GM12878 (cell line): ENCODE measurements at regions not wholly inside any gene's neighbourhood (a gene's known extent, or its start where the extent isn't known, plus 50 kb on each side); places are given as distances from the start of the nearest gene placed in this dataset.

Experiments used
- ATAC-seq: fragments of 200-7000 bp; cut with Tn5 transposase; 3 replicates; pipeline ENCODE4 v1.9.1; 2020; ENCODE audit warnings: mild to moderate bottlenecking, moderate library complexity
- BruUV-seq: library from RNA; stranded (reverse); fragments of 400-500 nt; replicated peaks from 2 replicates; lab custom pipeline; 2021; lab: Mats Ljungman, UMichigan
- CTCF ChIA-PET: fragments of 300-600 bp; sonication (Branson Sonifier 250); formaldehyde crosslinking; extraction: SDS; loops from one replicate; lab custom pipeline; 2021; ENCODE audit warnings: inconsistent platforms; lab: Yijun Ruan, JAX
- POLR2A ChIA-PET: fragments of 350-600 bp; formaldehyde crosslinking; extraction: SDS; loops from one replicate; lab custom pipeline; 2021; ENCODE audit warnings: inconsistent platforms; lab: Charles Lee
- RAD21 ChIA-PET: fragments of 300-600 bp; sonication (Branson Sonifier 250); formaldehyde crosslinking; loops from one replicate; lab custom pipeline; 2023; ENCODE audit warnings: antibody characterized with exemption; ENCODE audit not compliant: unreplicated experiment; lab: Charles Lee
- SMC1A ChIA-PET: fragments of 300-600 bp; sonication (Branson Sonifier 250); formaldehyde crosslinking; loops from one replicate; lab custom pipeline; 2023; ENCODE audit not compliant: unreplicated experiment, uncharacterized antibody; lab: Charles Lee
- DNase-seq: peaks from one replicate; pipeline ENCODE4 v3.0.0-alpha.2; 2011; ENCODE audit warnings: low read depth, low spot score
- FAIRE-seq: peaks from 3 replicates; lab custom pipeline; 2011; peaks lifted over from hg19 to GRCh38; lab: Jason Lieb, UNC
- H2AFZ ChIP-seq: 2 replicates; pipeline ENCODE4 v1.6.0; 2011; ENCODE audit warnings: low read depth, low read length, control low read depth; ENCODE audit not compliant: control insufficient read depth
- H3K27ac ChIP-seq: 2 replicates; pipeline ENCODE4 v1.5.1; 2011; ENCODE audit warnings: control low read depth; ENCODE audit not compliant: control insufficient read depth, insufficient read depth
- H3K27me3 ChIP-seq, 2 experiments: replicated peaks in 1 of 2; 2 replicates each; pipeline versions ENCODE4 v1.6.0 to v1.6.1; 2011; ENCODE audit warnings: low read length in 1 of 2; ENCODE audit not compliant: control insufficient read depth in 2 of 2, insufficient read depth in 2 of 2
- H3K36me3 ChIP-seq, 2 experiments: 2 replicates each; pipeline ENCODE4 v1.5.1; 2011; ENCODE audit warnings: low read length in 1 of 2; ENCODE audit not compliant: control insufficient read depth in 2 of 2, insufficient read depth in 2 of 2
- H3K4me1 ChIP-seq: 2 replicates; pipeline ENCODE4 v1.6.1; 2011; ENCODE audit warnings: mild to moderate bottlenecking, low read length, moderate library complexity, mixed read lengths; ENCODE audit not compliant: control insufficient read depth, insufficient read depth
- H3K4me2 ChIP-seq: 2 replicates; pipeline ENCODE4 v1.6.0; 2011; ENCODE audit warnings: control low read depth; ENCODE audit not compliant: control insufficient read depth, insufficient read depth
- H3K4me3 ChIP-seq: fragments of 200-600 bp; sonication (generic); 2 replicates; pipeline ENCODE4 v1.5.1; 2016
- H3K79me2 ChIP-seq: 2 replicates; pipeline ENCODE4 v1.6.0; 2011; ENCODE audit warnings: low read length; ENCODE audit not compliant: control insufficient read depth, insufficient read depth
- H3K9ac ChIP-seq: 2 replicates; pipeline ENCODE4 v1.8.0; 2011; ENCODE audit warnings: low read length, control low read depth, mixed read lengths; ENCODE audit not compliant: control insufficient read depth, insufficient read depth
- H3K9me3 ChIP-seq: replicated peaks from 3 replicates; pipeline ENCODE4 v1.5.1; 2011; ENCODE audit warnings: mild to moderate bottlenecking, low read length; ENCODE audit not compliant: control insufficient read depth, insufficient read depth
- H4K20me1 ChIP-seq: 2 replicates; pipeline ENCODE4 v1.6.0; 2011; ENCODE audit not compliant: control insufficient read depth, insufficient read depth
- BCL3 ChIP-seq: IDR thresholded peaks from 2 replicates; pipeline ENCODE4 v1.6.1; 2011; ENCODE audit warnings: borderline replicate concordance, low read depth, mild to moderate bottlenecking, moderate library complexity, low read length; ENCODE audit not compliant: insufficient read depth, poor library complexity, severe bottlenecking
- FOS ChIP-seq: IDR thresholded peaks from 3 replicates; pipeline ENCODE4 v1.6.1; 2011; ENCODE audit warnings: borderline replicate concordance; ENCODE audit not compliant: insufficient read length; ENCODE audit errors: extremely low read depth
- NFIC ChIP-seq: IDR thresholded peaks from 2 replicates; pipeline ENCODE4 v1.6.1; 2012; ENCODE audit warnings: low read depth, mild to moderate bottlenecking, inconsistent platforms, low read length, moderate library complexity
- PKNOX1 ChIP-seq: fragments of 450-650 bp; IDR thresholded peaks from 2 replicates; pipeline ENCODE4 v1.6.1; 2016; ENCODE audit warnings: mild to moderate bottlenecking
- PML ChIP-seq: IDR thresholded peaks from 2 replicates; pipeline ENCODE4 v1.6.1; 2012; ENCODE audit warnings: low read length, inconsistent platforms
- WRNIP1 ChIP-seq: IDR thresholded peaks from 2 replicates; pipeline ENCODE4 v1.6.1; 2011; ENCODE audit warnings: low read depth, low read length, improper control_type of control experiment, borderline replicate concordance
- ZBTB40 ChIP-seq: fragments of 450-650 bp; IDR thresholded peaks from 2 replicates; pipeline ENCODE4 v1.6.1; 2016; ENCODE audit warnings: mild to moderate bottlenecking, moderate library complexity, borderline replicate concordance
- ZNF274 ChIP-seq: IDR thresholded peaks from one replicate; pipeline ENCODE4 v1.8.0; 2011; ENCODE audit not compliant: insufficient read length, insufficient read depth
- WGBS: methylation state at CpG from one replicate; pipeline ENCODE4 v1.1.6; 2016; ENCODE audit warnings: low lambda C conversion rate; ENCODE audit not compliant: insufficient replicate concordance, insufficient coverage; ENCODE audit errors: missing lambda C conversion rate; 5-methylcytosine and 5-hydroxymethylcytosine counted together
- in situ Hi-C: fragments of 300-500 bp; cut with MboI; formaldehyde crosslinking; loops from 9 replicates; pipeline ENCODE4 v1.14.3; 2018; ENCODE audit warnings: mixed read lengths
- intact Hi-C: fragments of 100-400 bp; cut with micrococcal nuclease; formaldehyde crosslinking; loops from one replicate; pipeline ENCODE4 v1.14.2; 2022; ENCODE audit not compliant: unreplicated experiment

GRCh38 chr2:222064286-222064685 lies 234.5 kb downstream of the PAX3 start:
- Histone ChIP-seq H3K9me3 (no peaks in the 10 kb centered on the region), H3K36me3 (no peaks in the 10 kb centered on the region), H3K4me1 (no peaks in the 10 kb centered on the region), H3K27me3 (no peaks in the 10 kb centered on the region; a peak in 1 of 4 replicates), H2AFZ (no peak overlapping the region), H3K9ac (no peak overlapping the region), H4K20me1 (no peaks in the 10 kb centered on the region), H3K79me2 (no peaks in the 10 kb centered on the region), H3K4me3 (no peak overlapping the region), H3K4me2 (no peak overlapping the region), H3K27ac (no peak overlapping the region)
- no TSS peak for BruUV-seq
- SMC1A ChIA-PET: no interaction called here
- FAIRE-seq (no peak), ATAC-seq (no peak), DNase-seq (no peak)
- in situ Hi-C loops: no loop called here
- 72% methylated on average over 2 of the region's 2 CpGs for WGBS
- intact Hi-C loops: no loop called here
- TF ChIP-seq FOS: no peak
- TF ChIP-seq PKNOX1: no peak
- no peak for TF ChIP-seq BCL3
- TF ChIP-seq NFIC: no peak
- no peak for TF ChIP-seq PML
- TF ChIP-seq ZBTB40: no peak
- TF ChIP-seq ZNF274: no peak
- TF ChIP-seq WRNIP1: no peak
- CTCF ChIA-PET: no interaction called here
- POLR2A ChIA-PET: no interaction called here
- RAD21 ChIA-PET: no interaction called here
